GM12873 (cell line): ENCODE measurements at regions not wholly inside any gene's neighbourhood (a gene's known extent, or its start where the extent isn't known, plus 50 kb on each side); places are given as distances from the start of the nearest gene placed in this dataset.

ENCODE experiments used
- TF ChIP-seq, protein P1 (sequence below): IDR thresholded peaks from 2 replicates; pipeline ENCODE4 v1.5.1; 2012; ENCODE audit warnings: low read depth, mild to moderate bottlenecking, moderate library complexity, low read length, control low read depth; ENCODE audit not compliant: insufficient read depth; ENCODE audit errors: missing control alignments

DNA sequence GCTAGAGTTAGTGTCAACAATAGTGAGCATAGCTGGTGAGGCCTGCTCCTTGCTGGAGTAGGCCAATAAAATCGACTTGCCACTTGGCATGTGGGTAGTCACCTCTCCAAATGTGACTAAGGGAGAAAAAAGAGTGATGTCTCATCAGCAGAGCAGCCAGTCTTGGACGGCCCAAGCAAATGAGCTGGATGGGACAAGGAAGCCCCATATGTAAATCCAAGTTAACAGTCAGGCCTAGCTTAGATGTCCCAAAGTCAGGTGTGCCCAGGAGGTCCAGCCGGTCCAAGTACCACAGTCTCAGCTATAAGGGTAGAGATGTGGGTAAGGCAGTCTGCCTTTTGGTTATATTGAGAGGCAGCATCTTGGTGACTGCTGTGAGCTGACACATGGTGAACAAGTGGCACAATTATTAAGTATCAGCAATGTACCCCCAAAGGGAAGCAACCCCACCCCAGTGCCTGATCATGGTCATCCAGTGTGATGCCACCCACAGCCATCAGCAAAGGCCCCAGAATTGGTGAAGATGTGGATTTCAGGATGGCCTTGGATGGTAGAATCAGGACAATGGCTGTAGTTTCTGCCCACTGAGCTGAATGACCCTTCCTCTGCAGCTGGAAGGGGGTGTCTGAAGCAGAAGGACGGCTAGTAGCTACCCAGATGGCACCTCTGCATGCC lies 83.4 kb downstream of the TNFRSF13B start:
- TF ChIP-seq, protein P1, sequence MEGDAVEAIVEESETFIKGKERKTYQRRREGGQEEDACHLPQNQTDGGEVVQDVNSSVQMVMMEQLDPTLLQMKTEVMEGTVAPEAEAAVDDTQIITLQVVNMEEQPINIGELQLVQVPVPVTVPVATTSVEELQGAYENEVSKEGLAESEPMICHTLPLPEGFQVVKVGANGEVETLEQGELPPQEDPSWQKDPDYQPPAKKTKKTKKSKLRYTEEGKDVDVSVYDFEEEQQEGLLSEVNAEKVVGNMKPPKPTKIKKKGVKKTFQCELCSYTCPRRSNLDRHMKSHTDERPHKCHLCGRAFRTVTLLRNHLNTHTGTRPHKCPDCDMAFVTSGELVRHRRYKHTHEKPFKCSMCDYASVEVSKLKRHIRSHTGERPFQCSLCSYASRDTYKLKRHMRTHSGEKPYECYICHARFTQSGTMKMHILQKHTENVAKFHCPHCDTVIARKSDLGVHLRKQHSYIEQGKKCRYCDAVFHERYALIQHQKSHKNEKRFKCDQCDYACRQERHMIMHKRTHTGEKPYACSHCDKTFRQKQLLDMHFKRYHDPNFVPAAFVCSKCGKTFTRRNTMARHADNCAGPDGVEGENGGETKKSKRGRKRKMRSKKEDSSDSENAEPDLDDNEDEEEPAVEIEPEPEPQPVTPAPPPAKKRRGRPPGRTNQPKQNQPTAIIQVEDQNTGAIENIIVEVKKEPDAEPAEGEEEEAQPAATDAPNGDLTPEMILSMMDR, result no peak

DNA sequence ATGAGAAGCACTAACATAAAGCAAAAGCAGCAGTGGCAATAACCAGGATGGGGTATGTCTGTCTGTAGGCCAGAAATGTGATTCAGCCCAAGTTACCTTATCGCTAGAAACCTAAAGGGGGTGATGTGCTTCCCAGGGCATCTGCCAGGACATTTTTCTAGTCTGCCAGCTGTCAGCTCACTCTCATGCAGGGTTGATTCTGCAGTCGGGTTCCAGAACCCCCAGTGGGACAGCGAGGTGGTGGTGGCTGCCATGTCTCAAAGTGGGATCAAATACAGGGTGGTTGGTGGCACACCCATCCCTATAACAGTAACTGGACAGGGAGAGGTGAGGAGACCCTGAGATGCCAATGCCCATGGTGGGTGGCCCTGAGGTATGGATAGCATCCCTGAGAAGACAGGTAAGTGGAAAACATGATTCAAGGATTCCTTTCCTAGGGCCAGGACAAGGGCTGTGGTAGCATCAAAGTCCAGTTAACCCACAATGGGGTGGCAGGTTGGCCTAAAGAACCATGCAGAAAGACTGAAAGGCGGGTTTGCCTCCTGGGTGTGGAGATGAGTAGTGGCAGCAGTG lies 84.3 kb downstream of the TNFRSF13B start:
- TF ChIP-seq, protein P1, result no peak

DNA sequence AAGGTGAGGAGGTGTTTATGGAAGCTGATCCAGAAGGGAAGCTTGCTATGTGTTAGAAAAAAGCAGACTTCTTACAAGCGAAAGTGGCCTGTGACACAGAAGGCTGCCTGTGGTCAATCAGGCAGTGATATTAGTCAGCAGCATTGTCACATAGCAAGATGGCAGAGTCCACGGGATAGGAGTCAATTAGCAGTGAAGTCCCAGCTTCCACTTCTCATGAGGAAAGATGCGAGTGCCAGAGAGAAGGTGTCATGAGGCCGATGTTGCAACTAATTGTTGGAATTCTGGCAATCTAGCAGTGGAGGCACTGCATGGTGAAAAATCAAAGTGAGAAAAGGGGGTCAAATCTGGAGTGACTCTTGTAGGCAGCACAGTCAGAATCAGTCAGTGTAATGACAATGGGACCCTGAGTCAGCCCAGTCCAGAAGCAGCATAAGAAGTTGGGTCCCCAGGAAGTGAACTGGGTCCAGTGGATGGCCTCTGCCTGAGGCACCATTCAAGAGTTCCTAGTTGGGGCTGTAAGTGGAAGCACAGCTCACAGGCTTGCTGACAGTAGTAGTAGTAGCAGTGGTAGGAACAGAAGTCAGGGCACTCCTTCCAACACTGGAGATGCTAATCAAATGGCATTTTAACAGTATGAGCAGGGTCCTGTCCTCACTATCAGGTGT lies 85.1 kb downstream of the TNFRSF13B start:
- TF ChIP-seq, protein P1, result no peak

DNA sequence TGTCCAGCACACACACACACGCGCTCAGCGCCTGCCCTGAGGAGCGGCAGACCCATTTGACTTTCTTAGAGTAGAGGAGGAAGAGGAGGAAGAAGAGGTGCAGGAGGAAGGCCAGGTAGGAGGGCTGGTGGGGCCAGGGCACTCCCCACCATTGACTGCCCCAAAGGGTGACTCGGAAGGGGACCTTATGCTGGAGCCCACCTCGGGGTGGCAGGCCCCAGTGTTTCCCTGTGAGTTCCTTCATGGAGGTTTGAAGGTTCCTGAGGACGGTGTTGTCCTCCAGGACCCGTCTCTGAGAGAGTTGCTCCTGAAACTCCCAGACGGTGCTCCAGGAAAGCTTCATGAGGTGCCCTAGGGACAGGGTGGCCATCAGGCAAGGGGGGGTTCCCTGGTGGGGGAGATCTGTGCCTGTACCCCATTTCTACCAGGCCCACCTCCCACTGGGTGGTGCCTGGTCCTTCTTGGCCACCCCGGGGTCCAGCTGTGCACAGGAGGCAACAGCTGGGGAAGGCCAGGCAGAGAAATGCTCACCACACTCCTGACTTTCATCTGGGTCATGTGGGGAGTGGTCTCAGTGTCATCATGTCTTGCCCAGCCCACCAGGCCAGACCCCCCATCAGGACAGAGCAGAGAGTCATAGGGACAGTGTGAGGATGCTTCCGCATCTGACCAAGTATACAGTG lies 89.5 kb downstream of the TNFRSF13B start:
- TF ChIP-seq, protein P1, result no peak

DNA sequence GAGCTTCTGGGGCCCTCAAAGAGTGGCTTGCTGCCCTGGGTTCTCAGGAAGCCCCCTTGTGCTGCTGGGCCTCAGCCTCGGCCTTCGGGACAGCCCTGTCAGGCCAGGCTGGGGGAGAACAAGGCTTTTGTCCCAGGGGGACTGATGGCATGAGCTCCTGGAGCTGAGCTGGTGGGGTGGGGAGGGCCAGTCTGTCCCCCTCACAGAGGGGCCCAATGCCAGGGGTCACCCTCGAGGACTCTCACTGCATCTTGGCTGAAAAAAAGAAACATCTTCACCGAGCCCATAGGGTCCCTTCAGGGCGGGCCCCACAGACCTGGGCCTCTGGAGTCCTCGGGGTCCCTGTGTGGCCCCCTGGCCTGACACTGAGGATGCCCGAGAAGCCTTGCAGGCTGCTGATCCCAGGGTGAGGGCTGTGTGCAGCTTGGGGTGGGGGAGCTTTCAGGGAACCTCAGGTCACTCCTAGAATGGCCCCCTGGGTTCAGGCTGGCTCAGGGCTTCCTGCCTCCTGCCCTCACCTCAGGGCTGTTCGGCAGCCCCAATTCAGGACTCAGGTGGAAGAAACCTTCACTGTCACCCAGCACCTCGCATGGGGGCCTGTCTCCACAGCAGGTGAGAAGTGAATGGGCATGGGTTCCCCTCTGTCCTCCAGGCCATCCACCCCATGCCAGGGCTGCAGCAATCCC lies 90.5 kb downstream of the TNFRSF13B start:
- TF ChIP-seq, protein P1, result no peak

DNA sequence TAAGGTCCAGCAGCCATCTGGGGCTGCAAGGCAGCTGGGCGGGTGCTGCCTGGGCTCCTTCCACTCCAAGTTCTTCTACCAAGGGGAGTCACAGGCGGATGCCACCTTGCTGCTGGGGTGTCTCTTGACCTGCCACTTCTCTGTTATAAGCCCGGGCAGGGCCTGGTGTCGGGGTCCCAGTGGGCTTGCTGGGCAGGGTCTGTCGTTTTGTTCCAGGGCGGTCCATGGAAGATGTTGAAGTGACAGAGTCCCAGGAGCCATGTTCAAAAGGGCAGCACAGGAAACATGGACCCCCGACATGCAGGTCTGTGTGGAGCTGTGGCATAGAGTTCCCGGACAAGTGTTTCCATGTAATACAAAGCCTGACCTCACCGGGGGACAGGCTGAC lies 91.1 kb downstream of the TNFRSF13B start:
- TF ChIP-seq, protein P1, result no peak

DNA sequence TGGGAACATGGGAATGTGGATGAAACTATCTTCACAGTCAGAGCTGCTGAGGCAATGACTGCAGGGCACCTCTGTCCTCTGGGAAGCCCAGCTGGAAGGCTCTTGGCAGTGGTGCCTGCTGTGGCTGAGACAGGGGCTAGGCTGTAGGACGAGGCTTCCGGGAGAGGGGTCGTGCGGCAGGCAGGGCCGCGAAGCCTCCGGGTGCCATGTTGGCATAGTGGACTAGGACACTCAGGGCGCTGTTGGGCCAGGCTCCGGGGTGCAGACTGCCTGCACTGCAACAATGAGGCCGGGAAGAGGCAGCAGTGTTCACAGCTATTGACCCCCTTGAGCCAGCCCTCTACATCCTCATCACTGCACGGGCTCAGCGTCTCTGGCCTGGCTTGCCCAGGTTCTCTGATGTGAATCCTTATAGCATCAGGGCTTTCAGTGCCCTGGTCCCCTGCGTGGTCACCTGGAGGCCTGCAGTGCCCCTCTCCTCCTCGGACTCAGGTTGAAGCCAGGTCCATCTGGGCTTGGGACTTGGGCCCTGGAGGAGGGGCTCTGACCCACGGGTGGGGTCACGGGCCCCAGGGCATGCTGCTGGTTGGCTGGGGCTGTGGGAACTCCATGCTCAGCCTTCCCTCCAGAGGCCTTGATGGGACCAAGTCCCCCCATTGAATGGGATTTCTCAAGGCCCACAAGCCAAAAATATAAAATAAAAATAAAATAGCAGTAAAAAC lies 91.6 kb downstream of the TNFRSF13B start:
- TF ChIP-seq, protein P1, result no peak
